ENCODE measurements at regions not wholly inside any gene's neighbourhood (a gene's known extent, or its start where the extent isn't known, plus 50 kb on each side); places are given as distances from the start of the nearest gene placed in this dataset.
"Not testable (repeated sequence)": the region's sequence is repeated elsewhere in the genome, so short reads cannot be mapped to it uniquely, and the experiment has no call there.

DNA sequence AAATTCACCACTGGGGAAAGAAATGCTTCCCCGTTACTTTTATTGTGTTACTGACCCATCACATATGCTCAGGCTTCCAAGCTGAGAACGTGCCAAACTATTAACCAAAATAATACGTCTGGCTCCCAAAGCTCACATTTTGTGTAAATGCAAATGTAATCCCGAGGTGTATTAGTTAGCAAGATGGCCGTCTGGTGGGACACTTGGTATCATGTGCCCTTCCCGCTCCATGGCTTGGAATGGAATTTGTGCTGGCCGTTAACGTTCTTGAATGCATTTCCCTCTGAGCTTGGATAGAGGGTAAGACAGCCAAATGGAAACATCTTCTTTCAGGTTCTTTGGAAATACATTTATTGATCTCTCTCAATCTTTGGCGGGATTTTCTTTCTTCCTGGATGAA is 105.0 kb downstream of the MFAP3L start:
- no peaks in the 10 kb centered on the region for H3K79me2 ChIP-seq (ENCODE audit: low read length)
- no peaks in the 10 kb centered on the region for H3K36me3 ChIP-seq (ENCODE audit: insufficient read depth, low read length)
- no peak overlapping the region for H3K4me3 ChIP-seq (ENCODE audit: low read length)
- H2AFZ ChIP-seq (ENCODE audit: low read length): no peak overlapping the region
- H3K4me1 ChIP-seq (ENCODE audit: low read length): no peaks in the 10 kb centered on the region
- H3K27me3 ChIP-seq (ENCODE audit: low read length): no peaks in the 10 kb centered on the region
- H3K9me2 ChIP-seq (replicated peaks; ENCODE audit: insufficient read depth, low read length): no peaks in the 10 kb centered on the region
- DNase-seq: no peak
- no peak overlapping the region for H3K27ac ChIP-seq (ENCODE audit: low read length)
- H3K4me2 ChIP-seq (ENCODE audit: low read depth, low read length, poor library complexity, severe bottlenecking): no peak overlapping the region
- no peaks in the 10 kb centered on the region for H4K20me1 ChIP-seq (ENCODE audit: insufficient read depth, low read depth, low read length)
- no peaks in the 10 kb centered on the region for H3K9me3 ChIP-seq (ENCODE audit: low read length)
- H3K9ac ChIP-seq (ENCODE audit: low read length): no peak overlapping the region

DNA sequence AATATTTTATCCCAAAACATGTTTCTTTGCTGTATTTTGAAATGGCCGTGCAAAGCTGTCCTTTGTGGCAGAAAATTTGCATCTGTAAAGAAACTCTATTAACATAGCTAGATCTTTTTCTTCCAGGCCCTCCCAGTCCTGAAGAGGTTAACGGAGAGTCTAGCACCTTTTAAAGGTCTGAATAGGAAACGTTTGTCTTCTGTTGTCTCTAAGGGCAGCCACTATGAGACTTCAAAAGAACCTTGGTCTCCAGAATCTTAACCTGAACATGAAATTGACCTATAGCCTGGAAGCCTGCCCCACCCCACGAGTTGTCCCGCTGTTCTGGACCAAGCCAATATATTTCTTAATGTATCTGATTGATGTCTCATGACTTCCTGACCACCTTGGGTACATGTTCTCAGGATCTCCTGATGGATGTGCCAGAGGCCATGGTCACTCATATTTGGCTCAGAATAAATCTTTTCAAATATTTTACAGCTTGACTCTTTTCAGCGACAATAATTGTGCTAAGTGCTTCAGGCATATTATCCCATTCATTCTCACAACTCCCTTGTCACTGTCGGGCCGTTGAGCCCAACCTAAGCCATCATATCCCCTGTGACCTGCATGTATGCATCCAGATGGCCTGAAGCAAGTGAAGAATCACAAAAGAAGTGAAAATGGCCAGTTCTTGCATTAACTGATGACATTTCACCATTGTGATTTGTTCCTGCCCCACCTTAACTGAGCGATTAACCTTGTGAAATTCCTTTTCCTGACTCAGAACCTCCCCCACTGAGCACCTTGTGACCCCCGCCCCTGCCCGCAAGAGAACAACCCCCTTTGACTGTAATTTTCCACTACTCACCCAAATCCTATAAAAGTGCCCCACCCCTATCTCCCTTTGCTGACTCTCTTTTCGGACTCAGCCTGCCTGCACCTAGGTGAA is 106.7 kb downstream of the MFAP3L start:
- H3K79me2 ChIP-seq (ENCODE audit: low read length); H2AFZ ChIP-seq (ENCODE audit: low read length); H3K9me3 ChIP-seq (ENCODE audit: low read length); H3K4me2 ChIP-seq (ENCODE audit: low read depth, low read length, poor library complexity, severe bottlenecking); DNase-seq; H3K36me3 ChIP-seq (ENCODE audit: insufficient read depth, low read length); H3K27ac ChIP-seq (ENCODE audit: low read length); H3K27me3 ChIP-seq (ENCODE audit: low read length); H4K20me1 ChIP-seq (ENCODE audit: insufficient read depth, low read depth, low read length); H3K4me1 ChIP-seq (ENCODE audit: low read length); H3K4me3 ChIP-seq (ENCODE audit: low read length); H3K9ac ChIP-seq (ENCODE audit: low read length); H3K9me2 ChIP-seq (replicated peaks; ENCODE audit: insufficient read depth, low read length): not testable (repeated sequence)

DNA sequence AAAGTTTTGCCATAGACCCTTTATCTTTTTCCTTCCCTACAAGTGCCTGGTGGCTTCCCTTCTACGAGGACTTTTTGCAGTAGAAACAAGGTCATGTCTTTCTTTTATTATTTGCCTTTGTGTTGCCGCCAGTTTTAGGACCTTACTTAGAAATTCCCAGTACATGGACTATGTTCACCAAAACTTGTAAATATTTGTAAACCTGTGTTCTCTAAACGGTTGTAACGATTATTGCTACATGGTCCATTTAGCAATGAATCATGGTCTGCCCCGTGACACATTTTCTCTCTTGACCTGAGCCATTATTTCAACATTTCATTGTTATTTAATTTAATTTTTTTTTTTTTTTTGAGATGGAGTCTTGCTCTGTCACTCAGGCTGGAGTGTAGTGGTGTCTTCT is 110.7 kb downstream of the MFAP3L start:
- H3K9me2 ChIP-seq (replicated peaks; ENCODE audit: insufficient read depth, low read length): no peaks in the 10 kb centered on the region
- H3K4me2 ChIP-seq (ENCODE audit: low read depth, low read length, poor library complexity, severe bottlenecking): no peak overlapping the region
- H3K4me3 ChIP-seq (ENCODE audit: low read length): no peak overlapping the region
- H3K9ac ChIP-seq (ENCODE audit: low read length): no peak overlapping the region
- H3K27me3 ChIP-seq (ENCODE audit: low read length): no peaks in the 10 kb centered on the region
- H2AFZ ChIP-seq (ENCODE audit: low read length): no peak overlapping the region
- H4K20me1 ChIP-seq (ENCODE audit: insufficient read depth, low read depth, low read length): no peaks in the 10 kb centered on the region
- no peaks in the 10 kb centered on the region for H3K79me2 ChIP-seq (ENCODE audit: low read length)
- no peak for DNase-seq
- H3K36me3 ChIP-seq (ENCODE audit: insufficient read depth, low read length): no peaks in the 10 kb centered on the region
- H3K27ac ChIP-seq (ENCODE audit: low read length): no peak overlapping the region
- H3K9me3 ChIP-seq (ENCODE audit: low read length): no peaks in the 10 kb centered on the region
- no peaks in the 10 kb centered on the region for H3K4me1 ChIP-seq (ENCODE audit: low read length)

DNA sequence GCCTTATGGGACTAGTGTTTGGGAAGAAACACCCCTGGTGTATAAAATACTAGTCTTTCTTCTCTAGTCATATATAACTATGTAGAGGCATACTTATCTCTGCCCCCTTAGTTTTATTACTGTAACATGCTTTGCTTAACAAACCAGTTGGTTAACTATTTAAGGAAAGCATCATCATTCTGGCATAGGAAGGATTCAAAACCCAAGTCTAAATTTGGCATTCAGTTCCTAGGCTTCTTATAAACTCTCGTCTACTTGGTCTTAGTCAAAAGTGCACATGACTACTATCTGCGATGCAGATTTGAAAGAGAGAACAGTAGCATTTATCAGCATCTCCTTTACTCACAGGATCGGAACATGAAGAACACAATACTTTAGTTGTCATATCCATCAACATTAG is 111.3 kb downstream of the MFAP3L start:
- H3K4me2 ChIP-seq (ENCODE audit: low read depth, low read length, poor library complexity, severe bottlenecking): no peak overlapping the region
- H3K36me3 ChIP-seq (ENCODE audit: insufficient read depth, low read length): no peaks in the 10 kb centered on the region
- H3K9me3 ChIP-seq (ENCODE audit: low read length): no peaks in the 10 kb centered on the region

DNA sequence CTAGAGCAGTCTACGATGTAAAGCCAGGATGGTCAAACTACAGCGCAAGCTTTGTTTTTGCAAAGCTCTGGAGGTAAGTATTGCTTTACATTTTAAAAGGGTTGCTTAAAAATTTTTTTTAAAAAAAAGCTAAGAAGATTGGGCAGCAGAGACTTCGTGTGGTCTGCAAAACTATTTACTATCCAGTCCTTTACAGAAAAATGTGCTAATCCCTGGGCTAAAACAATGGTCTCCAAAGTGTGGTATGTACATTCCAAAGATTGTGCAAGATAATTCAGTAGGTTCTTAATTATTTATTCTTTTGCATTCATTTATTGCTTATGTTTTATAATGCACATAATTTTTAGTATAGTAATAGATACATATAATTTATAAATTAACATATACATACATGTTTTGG is 113.2 kb downstream of the MFAP3L start:
- no peak for DNase-seq
- Histone ChIP-seq H3K4me1 (ENCODE audit: low read length) (no peaks in the 10 kb centered on the region), H3K27ac (ENCODE audit: low read length) (no peak overlapping the region), H3K27me3 (ENCODE audit: low read length) (no peaks in the 10 kb centered on the region), H3K4me3 (ENCODE audit: low read length) (no peak overlapping the region), H3K9me2 (replicated peaks; ENCODE audit: insufficient read depth, low read length) (no peaks in the 10 kb centered on the region), H3K36me3 (ENCODE audit: insufficient read depth, low read length) (no peaks in the 10 kb centered on the region), H3K4me2 (ENCODE audit: low read depth, low read length, poor library complexity, severe bottlenecking) (no peak overlapping the region), H3K9me3 (ENCODE audit: low read length) (no peaks in the 10 kb centered on the region), H2AFZ (ENCODE audit: low read length) (no peak overlapping the region), H3K79me2 (ENCODE audit: low read length) (no peaks in the 10 kb centered on the region), H3K9ac (ENCODE audit: low read length) (no peak overlapping the region), H4K20me1 (ENCODE audit: insufficient read depth, low read depth, low read length) (no peaks in the 10 kb centered on the region)

More for the DNA sequence above, 111.3 kb downstream of the MFAP3L start:
- no peak overlapping the region for H3K4me3 ChIP-seq (ENCODE audit: low read length)
- no peak overlapping the region for H3K27ac ChIP-seq (ENCODE audit: low read length)
- no peaks in the 10 kb centered on the region for H3K4me1 ChIP-seq (ENCODE audit: low read length)
- H3K27me3 ChIP-seq (ENCODE audit: low read length): no peaks in the 10 kb centered on the region
- DNase-seq: no peak
- H3K79me2 ChIP-seq (ENCODE audit: low read length): no peaks in the 10 kb centered on the region
- no peaks in the 10 kb centered on the region for H4K20me1 ChIP-seq (ENCODE audit: insufficient read depth, low read depth, low read length)
- H3K9ac ChIP-seq (ENCODE audit: low read length): no peak overlapping the region
- no peak overlapping the region for H2AFZ ChIP-seq (ENCODE audit: low read length)
- H3K9me2 ChIP-seq (replicated peaks; ENCODE audit: insufficient read depth, low read length): no peaks in the 10 kb centered on the region

DNA sequence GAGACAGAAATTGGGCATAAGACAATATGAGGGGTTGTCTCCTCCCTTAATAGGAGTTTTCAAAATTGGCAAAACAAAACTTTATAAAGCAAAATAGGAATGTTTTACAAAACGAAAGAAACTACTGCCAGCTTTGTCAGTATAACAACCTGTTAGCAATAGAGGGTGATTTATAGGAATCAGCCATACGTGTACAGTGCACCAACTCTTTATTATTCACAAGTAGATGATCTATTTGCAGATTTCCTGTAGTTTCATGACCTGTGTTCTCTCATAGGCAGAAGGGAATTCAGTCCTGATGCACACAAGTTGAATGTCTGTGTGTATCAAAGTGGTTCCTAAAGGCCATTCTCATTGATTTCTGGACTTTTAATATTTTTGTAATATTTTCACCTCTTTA is 116.3 kb downstream of the MFAP3L start:
- H3K9ac ChIP-seq (ENCODE audit: low read length): no peak overlapping the region
- H2AFZ ChIP-seq (ENCODE audit: low read length): no peak overlapping the region
- H3K9me3 ChIP-seq (ENCODE audit: low read length): no peaks in the 10 kb centered on the region
- no peaks in the 10 kb centered on the region for H4K20me1 ChIP-seq (ENCODE audit: insufficient read depth, low read depth, low read length)
- H3K4me1 ChIP-seq (ENCODE audit: low read length): no peaks in the 10 kb centered on the region
- DNase-seq: no peak
- no peak overlapping the region for H3K4me3 ChIP-seq (ENCODE audit: low read length)
- no peaks in the 10 kb centered on the region for H3K79me2 ChIP-seq (ENCODE audit: low read length)
- H3K27me3 ChIP-seq (ENCODE audit: low read length): no peaks in the 10 kb centered on the region
- H3K36me3 ChIP-seq (ENCODE audit: insufficient read depth, low read length): no peaks in the 10 kb centered on the region
- H3K9me2 ChIP-seq (replicated peaks; ENCODE audit: insufficient read depth, low read length): no peaks in the 10 kb centered on the region
- no peak overlapping the region for H3K27ac ChIP-seq (ENCODE audit: low read length)
- H3K4me2 ChIP-seq (ENCODE audit: low read depth, low read length, poor library complexity, severe bottlenecking): no peak overlapping the region

DNA sequence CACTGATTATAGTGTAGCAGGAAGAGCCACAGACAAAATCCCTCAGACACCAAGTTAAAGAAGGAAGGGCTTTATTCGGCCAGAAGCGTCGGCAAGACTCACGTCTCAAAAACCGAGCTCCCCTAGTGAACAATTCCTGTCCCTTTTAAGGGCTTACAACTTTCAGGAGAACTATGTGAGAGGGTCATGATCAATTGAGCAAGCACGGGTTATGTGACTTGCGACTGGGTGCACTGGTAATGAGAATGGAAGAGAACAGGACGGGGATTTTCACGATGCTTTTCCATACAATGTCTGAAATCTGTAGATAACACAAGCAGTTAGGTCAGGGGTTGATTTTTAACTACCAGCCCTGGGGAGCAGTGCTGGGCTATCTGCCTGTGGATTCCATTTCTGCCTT is 116.7 kb downstream of the MFAP3L start:
- Histone ChIP-seq H3K9me3 (ENCODE audit: low read length) (no peaks in the 10 kb centered on the region), H3K27me3 (ENCODE audit: low read length) (no peaks in the 10 kb centered on the region), H3K4me3 (ENCODE audit: low read length) (no peak overlapping the region), H3K4me1 (ENCODE audit: low read length) (no peaks in the 10 kb centered on the region), H3K27ac (ENCODE audit: low read length) (no peak overlapping the region), H2AFZ (ENCODE audit: low read length) (no peak overlapping the region), H3K4me2 (ENCODE audit: low read depth, low read length, poor library complexity, severe bottlenecking) (no peak overlapping the region), H3K9me2 (replicated peaks; ENCODE audit: insufficient read depth, low read length) (no peaks in the 10 kb centered on the region), H4K20me1 (ENCODE audit: insufficient read depth, low read depth, low read length) (no peaks in the 10 kb centered on the region), H3K9ac (ENCODE audit: low read length) (no peak overlapping the region), H3K79me2 (ENCODE audit: low read length) (no peaks in the 10 kb centered on the region), H3K36me3 (ENCODE audit: insufficient read depth, low read length) (no peaks in the 10 kb centered on the region)
- no peak for DNase-seq

DNA sequence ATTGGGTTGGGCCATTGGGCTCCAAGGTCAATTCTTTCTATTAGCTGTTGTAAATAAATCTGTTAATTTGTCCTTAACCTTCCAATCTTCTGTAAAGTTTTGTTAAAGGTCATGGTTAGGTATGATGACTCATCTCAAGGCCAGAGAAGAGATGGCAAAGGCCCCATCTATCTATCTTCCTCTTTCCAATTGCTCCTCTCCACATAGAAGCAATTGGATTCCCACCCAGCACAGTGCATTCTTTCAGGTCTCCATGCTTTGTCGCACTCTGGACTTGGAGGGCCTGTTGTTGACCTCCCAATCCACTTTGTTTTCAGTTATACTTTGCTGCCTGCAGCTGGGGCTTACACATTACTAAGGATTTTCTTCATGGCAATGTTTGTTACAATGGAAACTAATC is 118.5 kb downstream of the MFAP3L start:
- DNase-seq: no peak
- Histone ChIP-seq H3K9ac (ENCODE audit: low read length) (no peak overlapping the region), H3K4me1 (ENCODE audit: low read length) (no peaks in the 10 kb centered on the region)

More for the DNA sequence above, 118.5 kb downstream of the MFAP3L start:
- H3K9me3 ChIP-seq (ENCODE audit: low read length): no peaks in the 10 kb centered on the region
- no peaks in the 10 kb centered on the region for H3K27me3 ChIP-seq (ENCODE audit: low read length)
- H3K4me2 ChIP-seq (ENCODE audit: low read depth, low read length, poor library complexity, severe bottlenecking): no peak overlapping the region
- no peak overlapping the region for H3K4me3 ChIP-seq (ENCODE audit: low read length)
- no peaks in the 10 kb centered on the region for H3K79me2 ChIP-seq (ENCODE audit: low read length)
- H3K27ac ChIP-seq (ENCODE audit: low read length): no peak overlapping the region
- H3K9me2 ChIP-seq (replicated peaks; ENCODE audit: insufficient read depth, low read length): no peaks in the 10 kb centered on the region
- no peaks in the 10 kb centered on the region for H3K36me3 ChIP-seq (ENCODE audit: insufficient read depth, low read length)
- no peaks in the 10 kb centered on the region for H4K20me1 ChIP-seq (ENCODE audit: insufficient read depth, low read depth, low read length)
- no peak overlapping the region for H2AFZ ChIP-seq (ENCODE audit: low read length)
